Skin epidermis (tissue), 12 donors: ENCODE measurements at regions not wholly inside any gene's neighbourhood (a gene's known extent, or its start where the extent isn't known, plus 50 kb on each side); places are given as distances from the start of the nearest gene placed in this dataset.
A peak's percentile ranks its signal among the peaks of the same experiment; 100 is the strongest.
"Not testable (repeated sequence)": the region's sequence is repeated elsewhere in the genome, so short reads cannot be mapped to it uniquely, and the experiment has no call there.

ENCODE experiments used
- H3K27ac ChIP-seq, 21 experiments: fragments of 200-600 bp; sonication (generic) in 11 of 21; one replicate each; pipeline ENCODE4 v1.5.0; 2020; ENCODE audit warnings: mild to moderate bottlenecking in 3 of 21, inconsistent platforms in 2 of 21, moderate library complexity in 2 of 21
- H3K4me3 ChIP-seq, 7 experiments: fragments of 200-600 bp; sonication (generic) in 2 of 7; one replicate each; pipeline ENCODE4 v1.5.0; 2020; ENCODE audit warnings: inconsistent platforms in 2 of 7, mild to moderate bottlenecking in 2 of 7, moderate library complexity in 1 of 7

GRCh38 chr21:27813750-27814149 is 846.9 kb upstream of the ADAMTS5 start:
- no peak overlapping the region for H3K4me3 ChIP-seq
- peak overlapping the region in 1 of 21 experiments; percentile 30 for H3K27ac ChIP-seq

GRCh38 chr21:27813344-27813743 is 846.5 kb upstream of the ADAMTS5 start:
- peak overlapping the region in 1 of 21 experiments; percentile 30 for H3K27ac ChIP-seq
- H3K4me3 ChIP-seq = no peak overlapping the region

GRCh38 chr21:27812279-27812678 is 845.4 kb upstream of the ADAMTS5 start:
- Histone ChIP-seq H3K27ac (no peak overlapping the region), H3K4me3 (no peak overlapping the region)

- H3K27ac ChIP-seq = no peak overlapping the region
- no peak overlapping the region for H3K4me3 ChIP-seq
These were observed 842.0 kb upstream of the ADAMTS5 start for GRCh38 chr21:27808923-27809322.

- no peak overlapping the region for H3K4me3 ChIP-seq
- H3K27ac ChIP-seq = no peak overlapping the region
These were observed 840.7 kb upstream of the ADAMTS5 start for GRCh38 chr21:27807596-27807995.

GRCh38 chr21:27806281-27806680 is 839.4 kb upstream of the ADAMTS5 start:
- no peak overlapping the region for H3K4me3 ChIP-seq
- H3K27ac ChIP-seq = no peak overlapping the region

- Histone ChIP-seq H3K4me3 (no peak overlapping the region), H3K27ac (no peak overlapping the region)
These were observed 838.8 kb upstream of the ADAMTS5 start for GRCh38 chr21:27805696-27806095.

- no peak overlapping the region for H3K27ac ChIP-seq
- H3K4me3 ChIP-seq = no peak overlapping the region
These were observed 837.6 kb upstream of the ADAMTS5 start for GRCh38 chr21:27804515-27804914.

- Histone ChIP-seq H3K4me3 (no peak overlapping the region), H3K27ac (no peak overlapping the region)
These were observed 836.7 kb upstream of the ADAMTS5 start for GRCh38 chr21:27803571-27803970.

GRCh38 chr21:27802816-27803475 is 836.1 kb upstream of the ADAMTS5 start:
- H3K27ac ChIP-seq = no peak overlapping the region
- no peak overlapping the region for H3K4me3 ChIP-seq

GRCh38 chr21:27799861-27800260 is 833.0 kb upstream of the ADAMTS5 start:
- no peak overlapping the region for H3K4me3 ChIP-seq
- H3K27ac ChIP-seq = no peak overlapping the region

- Histone ChIP-seq H3K4me3 (no peak overlapping the region), H3K27ac (peak overlapping the region in 1 of 21 experiments; percentile 3)
These were observed 829.2 kb upstream of the ADAMTS5 start for GRCh38 chr21:27796106-27796505.

- Histone ChIP-seq H3K4me3 (no peak overlapping the region), H3K27ac (peak overlapping the region in 1 of 21 experiments; percentile 3)
These were observed 828.5 kb upstream of the ADAMTS5 start for GRCh38 chr21:27795418-27795817.

- Histone ChIP-seq H3K4me3 (no peak overlapping the region), H3K27ac (no peak overlapping the region)
These were observed 827.0 kb upstream of the ADAMTS5 start for GRCh38 chr21:27793901-27794300.

GRCh38 chr21:27787046-27787445 is 820.2 kb upstream of the ADAMTS5 start:
- no peak overlapping the region for H3K4me3 ChIP-seq
- no peak overlapping the region for H3K27ac ChIP-seq

- Histone ChIP-seq H3K27ac (no peak overlapping the region), H3K4me3 (no peak overlapping the region)
These were observed 812.7 kb upstream of the ADAMTS5 start for GRCh38 chr21:27779606-27780005.

GRCh38 chr21:27776925-27777553 is 810.2 kb upstream of the ADAMTS5 start:
- Histone ChIP-seq H3K4me3 (no peak overlapping the region), H3K27ac (no peak overlapping the region)

GRCh38 chr21:27772816-27773215 is 805.9 kb upstream of the ADAMTS5 start:
- H3K4me3 ChIP-seq = no peak overlapping the region
- H3K27ac ChIP-seq = no peak overlapping the region

GRCh38 chr21:27771938-27772483 is 805.1 kb upstream of the ADAMTS5 start:
- Histone ChIP-seq H3K4me3 (no peak overlapping the region), H3K27ac (no peak overlapping the region)

GRCh38 chr21:27769763-27770162 is 802.9 kb upstream of the ADAMTS5 start:
- H3K4me3 ChIP-seq = no peak overlapping the region
- no peak overlapping the region for H3K27ac ChIP-seq

- H3K4me3 ChIP-seq, H3K27ac ChIP-seq: not testable (repeated sequence)
These were observed 801.3 kb upstream of the ADAMTS5 start for GRCh38 chr21:27768046-27768637.
